HUES48 (cell line): ENCODE measurements at regions not wholly inside any gene's neighbourhood (a gene's known extent, or its start where the extent isn't known, plus 50 kb on each side); places are given as distances from the start of the nearest gene placed in this dataset.

Experiments used
- H3K27ac ChIP-seq: one replicate; pipeline ENCODE4 v1.7.0; 2013; ENCODE audit warnings: low read depth, low read length, inconsistent platforms
- H3K27me3 ChIP-seq: 2 replicates; pipeline ENCODE4 v1.6.1; 2013; ENCODE audit warnings: mild to moderate bottlenecking, low read length; ENCODE audit not compliant: control insufficient read depth, insufficient read depth
- H3K36me3 ChIP-seq: 2 replicates; pipeline ENCODE4 v1.6.1; 2013; ENCODE audit warnings: low read length; ENCODE audit not compliant: control insufficient read depth, insufficient read depth
- H3K4me1 ChIP-seq: 2 replicates; pipeline ENCODE4 v1.6.1; 2013; ENCODE audit warnings: mild to moderate bottlenecking, low read length; ENCODE audit not compliant: control insufficient read depth, insufficient read depth
- H3K4me3 ChIP-seq: 2 replicates; pipeline ENCODE4 v1.5.1; 2013; ENCODE audit warnings: mild to moderate bottlenecking, low read depth, low read length
- H3K9ac ChIP-seq: 2 replicates; pipeline ENCODE4 v1.6.1; 2013; ENCODE audit warnings: mild to moderate bottlenecking, low read depth, low read length, moderate library complexity
- H3K9me3 ChIP-seq: 2 replicates; pipeline ENCODE4 v1.6.1; 2013; ENCODE audit warnings: low read length; ENCODE audit not compliant: control insufficient read depth, insufficient read depth

- no peak overlapping the region for H3K9ac ChIP-seq
- no peaks in the 10 kb centered on the region for H3K36me3 ChIP-seq
- no peaks in the 10 kb centered on the region for H3K4me1 ChIP-seq
- no peak overlapping the region for H3K4me3 ChIP-seq
- H3K9me3 ChIP-seq: peaks cover 18% of the 10 kb centered on the region
- no peaks in the 10 kb centered on the region for H3K27me3 ChIP-seq
- no peak overlapping the region for H3K27ac ChIP-seq
Measured at GRCh38 chr2:239473211-239473805, 72.5 kb upstream of the HDAC4 start.

- Histone ChIP-seq H3K27ac (no peak overlapping the region), H3K9me3 (peaks cover 21% of the 10 kb centered on the region), H3K4me3 (no peak overlapping the region), H3K27me3 (no peaks in the 10 kb centered on the region), H3K9ac (no peak overlapping the region), H3K36me3 (no peaks in the 10 kb centered on the region), H3K4me1 (no peaks in the 10 kb centered on the region)
Measured at GRCh38 chr2:239472235-239472775, 71.5 kb upstream of the HDAC4 start.

- no peaks in the 10 kb centered on the region for H3K36me3 ChIP-seq
- no peaks in the 10 kb centered on the region for H3K27me3 ChIP-seq
- no peak overlapping the region for H3K9ac ChIP-seq
- no peak overlapping the region for H3K4me3 ChIP-seq
- no peaks in the 10 kb centered on the region for H3K4me1 ChIP-seq
- H3K9me3 ChIP-seq: peaks cover 21% of the 10 kb centered on the region
- no peak overlapping the region for H3K27ac ChIP-seq
Measured at GRCh38 chr2:239471011-239471792, 70.4 kb upstream of the HDAC4 start.

GRCh38 chr2:239470151-239470900, 69.5 kb upstream of the HDAC4 start:
- H3K27ac ChIP-seq: no peak overlapping the region
- no peaks in the 10 kb centered on the region for H3K36me3 ChIP-seq
- peaks cover 21% of the 10 kb centered on the region for H3K9me3 ChIP-seq
- H3K27me3 ChIP-seq: no peaks in the 10 kb centered on the region
- no peaks in the 10 kb centered on the region for H3K4me1 ChIP-seq
- no peak overlapping the region for H3K9ac ChIP-seq
- H3K4me3 ChIP-seq: no peak overlapping the region

- Histone ChIP-seq H3K4me3 (no peak overlapping the region), H3K27me3 (no peaks in the 10 kb centered on the region), H3K9me3 (peaks cover 21% of the 10 kb centered on the region), H3K4me1 (no peaks in the 10 kb centered on the region), H3K27ac (no peak overlapping the region), H3K36me3 (no peaks in the 10 kb centered on the region), H3K9ac (no peak overlapping the region)
Measured at GRCh38 chr2:239469106-239469960, 68.5 kb upstream of the HDAC4 start.

GRCh38 chr2:239468491-239469105, 67.8 kb upstream of the HDAC4 start:
- Histone ChIP-seq H3K9me3 (peaks cover 21% of the 10 kb centered on the region), H3K36me3 (no peaks in the 10 kb centered on the region)

GRCh38 chr2:239467956-239468490, 67.2 kb upstream of the HDAC4 start:
- no peak overlapping the region for H3K9ac ChIP-seq
- H3K27ac ChIP-seq: no peak overlapping the region
- no peaks in the 10 kb centered on the region for H3K27me3 ChIP-seq
- no peaks in the 10 kb centered on the region for H3K36me3 ChIP-seq
- H3K9me3 ChIP-seq: peaks cover 21% of the 10 kb centered on the region
- no peaks in the 10 kb centered on the region for H3K4me1 ChIP-seq
- no peak overlapping the region for H3K4me3 ChIP-seq

More at GRCh38 chr2:239468491-239469105, 67.8 kb upstream of the HDAC4 start:
- no peaks in the 10 kb centered on the region for H3K4me1 ChIP-seq
- H3K27ac ChIP-seq: no peak overlapping the region
- no peaks in the 10 kb centered on the region for H3K27me3 ChIP-seq
- H3K9ac ChIP-seq: no peak overlapping the region
- H3K4me3 ChIP-seq: no peak overlapping the region

GRCh38 chr2:239467281-239467955, 66.6 kb upstream of the HDAC4 start:
- Histone ChIP-seq H3K27ac (no peak overlapping the region), H3K36me3 (no peaks in the 10 kb centered on the region), H3K4me1 (no peaks in the 10 kb centered on the region), H3K9me3 (peaks cover 21% of the 10 kb centered on the region), H3K4me3 (no peak overlapping the region), H3K27me3 (no peaks in the 10 kb centered on the region), H3K9ac (no peak overlapping the region)

GRCh38 chr2:239466755-239467271, 66.0 kb upstream of the HDAC4 start:
- Histone ChIP-seq H3K9me3 (peaks cover 21% of the 10 kb centered on the region), H3K36me3 (no peaks in the 10 kb centered on the region), H3K27ac (no peak overlapping the region), H3K27me3 (no peaks in the 10 kb centered on the region), H3K4me3 (no peak overlapping the region), H3K9ac (no peak overlapping the region), H3K4me1 (no peaks in the 10 kb centered on the region)
